Kidney epithelial cell (primary cell): ENCODE measurements at regions not wholly inside any gene's neighbourhood (a gene's known extent, or its start where the extent isn't known, plus 50 kb on each side); places are given as distances from the start of the nearest gene placed in this dataset.

Experiments used
- DNase-seq: peaks from one replicate; pipeline ENCODE4 v3.0.0-alpha.2; 2010; ENCODE audit warnings: low read depth
- H3K27me3 ChIP-seq: 2 replicates; pipeline ENCODE4 v1.6.0; 2011; ENCODE audit warnings: low read length; ENCODE audit not compliant: control insufficient read depth, insufficient read depth
- H3K36me3 ChIP-seq: 2 replicates; pipeline ENCODE4 v1.5.1; 2011; ENCODE audit warnings: low read length; ENCODE audit not compliant: control insufficient read depth, insufficient read depth
- H3K4me3 ChIP-seq: 2 replicates; pipeline ENCODE4 v1.5.1; 2011; ENCODE audit warnings: low read depth, mild to moderate bottlenecking, control low read depth, low read length
- TF ChIP-seq, protein P1 (sequence below): IDR thresholded peaks from 2 replicates; pipeline ENCODE4 v1.5.1; 2011; ENCODE audit warnings: mild to moderate bottlenecking, moderate library complexity, low read length, control low read depth, inconsistent platforms; ENCODE audit not compliant: insufficient read depth, poor library complexity, severe bottlenecking

DNA sequence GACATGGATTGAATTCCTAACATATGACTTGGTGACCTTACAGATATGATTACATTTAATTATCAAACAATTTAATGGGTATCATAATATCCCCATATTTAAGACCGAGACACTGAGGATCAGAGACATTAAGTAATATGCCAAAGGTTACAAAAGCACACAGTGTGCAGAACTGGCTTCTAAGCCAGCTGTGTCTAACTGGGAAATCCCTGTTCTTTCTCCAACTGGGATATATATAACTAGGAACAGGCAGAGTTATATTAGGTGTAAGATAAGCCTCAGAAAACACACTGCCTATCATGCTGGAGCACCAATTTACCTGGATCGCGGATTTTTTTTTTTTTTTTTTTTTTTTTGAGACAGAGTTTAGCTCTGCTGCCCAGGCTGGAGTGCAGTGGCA lies 88.3 kb upstream of the ADGRL2 start:
- TF ChIP-seq, protein P1, sequence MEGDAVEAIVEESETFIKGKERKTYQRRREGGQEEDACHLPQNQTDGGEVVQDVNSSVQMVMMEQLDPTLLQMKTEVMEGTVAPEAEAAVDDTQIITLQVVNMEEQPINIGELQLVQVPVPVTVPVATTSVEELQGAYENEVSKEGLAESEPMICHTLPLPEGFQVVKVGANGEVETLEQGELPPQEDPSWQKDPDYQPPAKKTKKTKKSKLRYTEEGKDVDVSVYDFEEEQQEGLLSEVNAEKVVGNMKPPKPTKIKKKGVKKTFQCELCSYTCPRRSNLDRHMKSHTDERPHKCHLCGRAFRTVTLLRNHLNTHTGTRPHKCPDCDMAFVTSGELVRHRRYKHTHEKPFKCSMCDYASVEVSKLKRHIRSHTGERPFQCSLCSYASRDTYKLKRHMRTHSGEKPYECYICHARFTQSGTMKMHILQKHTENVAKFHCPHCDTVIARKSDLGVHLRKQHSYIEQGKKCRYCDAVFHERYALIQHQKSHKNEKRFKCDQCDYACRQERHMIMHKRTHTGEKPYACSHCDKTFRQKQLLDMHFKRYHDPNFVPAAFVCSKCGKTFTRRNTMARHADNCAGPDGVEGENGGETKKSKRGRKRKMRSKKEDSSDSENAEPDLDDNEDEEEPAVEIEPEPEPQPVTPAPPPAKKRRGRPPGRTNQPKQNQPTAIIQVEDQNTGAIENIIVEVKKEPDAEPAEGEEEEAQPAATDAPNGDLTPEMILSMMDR, result no peak
- Histone ChIP-seq H3K36me3 (no peaks in the 10 kb centered on the region), H3K27me3 (no peaks in the 10 kb centered on the region), H3K4me3 (no peak overlapping the region)
- DNase-seq, result no peak

DNA sequence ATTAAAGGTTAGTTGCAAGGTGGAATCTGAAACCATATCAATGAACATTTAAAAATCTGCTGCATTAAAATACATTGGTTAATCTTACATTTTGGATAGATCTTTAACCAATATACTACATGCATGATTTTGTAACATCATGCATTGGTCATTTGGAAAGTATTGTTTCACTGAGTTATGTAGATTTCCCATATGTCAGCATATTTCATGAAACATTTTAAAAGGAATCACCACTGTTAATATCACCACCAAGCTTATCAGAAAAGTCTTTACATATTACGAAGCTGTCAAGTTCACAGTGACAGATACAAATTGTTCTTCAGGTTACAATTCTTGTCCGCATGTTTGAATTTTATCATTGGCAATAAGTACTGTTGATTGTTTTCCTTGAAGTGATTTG lies 89.9 kb upstream of the ADGRL2 start:
- TF ChIP-seq, protein P1, result no peak
- no peak overlapping the region for H3K4me3 ChIP-seq
- no peaks in the 10 kb centered on the region for H3K27me3 ChIP-seq
- no peaks in the 10 kb centered on the region for H3K36me3 ChIP-seq
- DNase-seq, result no peak

DNA sequence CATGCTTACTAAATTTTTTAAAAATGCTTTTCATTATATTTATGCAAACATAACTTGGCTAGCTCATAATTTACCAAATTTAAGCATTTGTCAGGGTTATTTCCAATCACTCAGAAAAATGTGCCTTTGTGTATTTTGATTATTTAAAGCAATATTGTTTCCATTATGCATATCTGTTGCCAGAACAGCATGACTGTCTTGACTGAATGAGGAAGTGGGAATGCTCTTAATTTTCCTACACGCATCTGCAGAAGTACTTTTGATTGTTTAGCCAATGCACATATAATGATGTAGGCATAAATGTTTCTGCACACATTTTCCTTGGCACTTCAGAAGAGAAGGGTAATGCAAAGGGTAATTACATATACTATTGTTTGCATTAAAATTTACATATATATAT lies 92.5 kb upstream of the ADGRL2 start:
- TF ChIP-seq, protein P1, result no peak
- Histone ChIP-seq H3K36me3 (no peaks in the 10 kb centered on the region), H3K4me3 (no peak overlapping the region), H3K27me3 (no peaks in the 10 kb centered on the region)
- no peak for DNase-seq

DNA sequence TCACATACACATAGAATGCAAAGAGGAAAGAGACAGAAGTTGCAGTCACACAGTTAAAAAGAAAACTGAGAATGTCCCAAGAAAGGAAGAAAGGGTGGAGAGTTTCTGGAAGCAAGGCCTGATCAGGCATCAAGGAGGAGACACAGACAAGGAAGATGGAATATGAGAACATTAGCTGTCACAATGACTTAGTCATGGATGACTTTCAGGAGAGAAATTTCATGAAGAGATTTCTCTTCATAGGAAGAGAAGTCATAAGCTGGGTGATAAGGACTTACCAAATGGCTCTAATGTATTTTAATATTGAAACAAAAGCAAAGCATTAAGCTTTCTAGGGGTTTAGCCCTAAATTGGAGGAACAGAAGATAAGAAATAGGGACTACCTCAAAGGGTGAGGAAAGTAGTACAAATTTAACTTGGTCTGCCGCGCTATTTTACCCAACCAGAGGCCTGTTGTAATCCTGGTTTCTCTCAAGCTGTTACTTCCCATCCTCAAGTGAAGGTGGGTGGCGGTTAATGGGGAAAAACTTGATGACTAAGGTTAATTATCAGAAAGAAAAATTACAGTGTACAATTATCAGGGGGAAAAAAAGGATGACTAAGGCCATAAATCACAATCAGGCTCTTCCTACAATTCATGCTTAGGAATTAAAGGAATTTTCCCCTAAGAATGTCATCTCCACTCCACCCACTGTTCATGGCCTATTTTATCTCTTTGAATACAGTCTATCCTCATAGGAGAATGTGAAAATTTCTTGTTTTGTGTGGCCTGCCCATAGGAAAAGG lies 93.9 kb upstream of the ADGRL2 start:
- TF ChIP-seq, protein P1, result no peak
- H3K36me3 ChIP-seq, result no peaks in the 10 kb centered on the region
- DNase-seq, result no peak
- H3K4me3 ChIP-seq, result no peak overlapping the region
- no peaks in the 10 kb centered on the region for H3K27me3 ChIP-seq

DNA sequence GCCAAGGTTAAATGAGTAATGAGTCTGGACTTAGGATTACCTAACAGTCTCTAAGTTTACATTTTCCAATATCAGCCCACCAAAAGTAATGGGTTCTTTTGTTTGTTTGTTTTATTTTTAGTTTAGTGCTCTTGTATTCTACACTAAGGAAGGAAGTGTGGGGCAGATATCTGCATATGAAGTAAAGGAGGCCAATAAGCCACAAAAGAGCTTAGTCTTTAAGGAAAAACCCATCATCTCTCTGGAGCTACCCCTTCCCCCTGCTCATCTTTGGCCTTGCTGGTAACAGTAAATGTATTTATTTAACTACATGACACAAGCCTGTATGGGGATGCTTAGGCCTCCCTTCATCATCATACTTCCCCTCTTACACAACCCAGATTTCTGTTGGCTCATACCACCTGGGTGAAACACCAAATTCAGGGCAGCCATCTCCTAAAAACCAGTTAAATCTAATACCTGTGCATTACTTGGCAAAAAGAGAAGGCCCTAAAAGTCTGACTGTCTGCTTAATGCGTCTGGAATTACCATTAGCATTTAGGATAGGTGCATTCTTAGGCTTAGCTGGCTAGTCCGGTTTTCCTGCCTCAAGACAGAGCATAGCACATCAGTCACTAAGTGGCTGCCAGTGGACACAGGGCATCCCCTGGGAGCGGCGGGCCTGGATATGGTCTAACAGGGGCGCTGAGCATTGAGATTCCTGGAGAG lies 96.8 kb upstream of the ADGRL2 start:
- Histone ChIP-seq H3K4me3 (no peak overlapping the region), H3K27me3 (no peaks in the 10 kb centered on the region), H3K36me3 (no peaks in the 10 kb centered on the region)
- TF ChIP-seq, protein P1, result no peak
- DNase-seq, result no peak

DNA sequence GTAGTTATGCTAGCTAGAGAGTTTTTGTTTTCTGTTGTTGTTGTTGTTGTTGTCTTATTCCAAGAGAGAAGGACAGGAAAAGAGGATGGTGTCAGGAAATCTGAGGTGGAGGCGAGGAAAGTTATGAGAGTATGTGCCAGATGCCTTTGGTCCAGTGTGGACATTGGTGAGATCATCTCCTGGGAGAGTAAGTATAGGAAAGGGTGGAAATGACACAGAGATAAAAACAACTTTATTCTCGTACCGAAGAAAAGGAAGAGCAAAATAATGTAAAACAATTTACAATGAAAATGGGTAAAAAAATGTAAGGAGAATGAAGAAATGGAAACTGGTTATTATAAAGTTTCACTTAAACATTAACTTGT lies 97.4 kb upstream of the ADGRL2 start:
- Histone ChIP-seq H3K4me3 (no peak overlapping the region), H3K36me3 (no peaks in the 10 kb centered on the region), H3K27me3 (no peaks in the 10 kb centered on the region)
- TF ChIP-seq, protein P1, result no peak
- no peak for DNase-seq
